ENCODE measurements at regions not wholly inside any gene's neighbourhood (a gene's known extent, or its start where the extent isn't known, plus 50 kb on each side); places are given as distances from the start of the nearest gene placed in this dataset.

GRCh38 chr14:38409071-38409705 lies 153.3 kb upstream of the CLEC14A start:
- DNase-seq (ENCODE audit: low read depth): no peak
- TF ChIP-seq CTCF (IDR thresholded peaks at IDR 0.05; ENCODE audit: insufficient read depth, low read length, poor library complexity, severe bottlenecking): no peak
- H3K4me3 ChIP-seq (ENCODE audit: low read depth, low read length): no peak overlapping the region
- H3K36me3 ChIP-seq (ENCODE audit: control insufficient read depth, insufficient read depth, low read length): no peaks in the 10 kb centered on the region
- no peaks in the 10 kb centered on the region for H3K27me3 ChIP-seq (ENCODE audit: control insufficient read depth, insufficient read depth, low read length)

- Histone ChIP-seq H3K27me3 (ENCODE audit: control insufficient read depth, insufficient read depth, low read length) (no peaks in the 10 kb centered on the region), H3K36me3 (ENCODE audit: control insufficient read depth, insufficient read depth, low read length) (no peaks in the 10 kb centered on the region), H3K4me3 (ENCODE audit: low read depth, low read length) (no peak overlapping the region)
- no peak for TF ChIP-seq CTCF (IDR thresholded peaks at IDR 0.05; ENCODE audit: insufficient read depth, low read length, poor library complexity, severe bottlenecking)
- DNase-seq (ENCODE audit: low read depth): no peak
These were observed 150.2 kb upstream of the CLEC14A start for GRCh38 chr14:38405851-38406635.

- no peak for TF ChIP-seq CTCF (IDR thresholded peaks at IDR 0.05; ENCODE audit: insufficient read depth, low read length, poor library complexity, severe bottlenecking)
- no peak for DNase-seq (ENCODE audit: low read depth)
- Histone ChIP-seq H3K36me3 (ENCODE audit: control insufficient read depth, insufficient read depth, low read length) (no peaks in the 10 kb centered on the region), H3K4me3 (ENCODE audit: low read depth, low read length) (no peak overlapping the region), H3K27me3 (ENCODE audit: control insufficient read depth, insufficient read depth, low read length) (no peaks in the 10 kb centered on the region)
These were observed 148.7 kb upstream of the CLEC14A start for GRCh38 chr14:38404616-38405015.

- Histone ChIP-seq H3K4me3 (ENCODE audit: low read depth, low read length) (no peak overlapping the region), H3K36me3 (ENCODE audit: control insufficient read depth, insufficient read depth, low read length) (no peaks in the 10 kb centered on the region), H3K27me3 (ENCODE audit: control insufficient read depth, insufficient read depth, low read length) (no peaks in the 10 kb centered on the region)
- TF ChIP-seq CTCF (IDR thresholded peaks at IDR 0.05; ENCODE audit: insufficient read depth, low read length, poor library complexity, severe bottlenecking): no peak
- DNase-seq (ENCODE audit: low read depth): peak; percentile 28
These were observed 148.2 kb upstream of the CLEC14A start for GRCh38 chr14:38404100-38404541.

GRCh38 chr14:38400751-38401150 lies 144.9 kb upstream of the CLEC14A start:
- H3K27me3 ChIP-seq (ENCODE audit: control insufficient read depth, insufficient read depth, low read length): no peaks in the 10 kb centered on the region
- no peak for DNase-seq (ENCODE audit: low read depth)
- no peak for TF ChIP-seq CTCF (IDR thresholded peaks at IDR 0.05; ENCODE audit: insufficient read depth, low read length, poor library complexity, severe bottlenecking)

More at GRCh38 chr14:38400751-38401150, 144.9 kb upstream of the CLEC14A start:
- Histone ChIP-seq H3K36me3 (ENCODE audit: control insufficient read depth, insufficient read depth, low read length) (no peaks in the 10 kb centered on the region), H3K4me3 (ENCODE audit: low read depth, low read length) (no peak overlapping the region)

Data from kidney epithelial cell (primary cell).